ENCODE measurements at regions not wholly inside any gene's neighbourhood (a gene's known extent, or its start where the extent isn't known, plus 50 kb on each side); places are given as distances from the start of the nearest gene placed in this dataset.

DNA sequence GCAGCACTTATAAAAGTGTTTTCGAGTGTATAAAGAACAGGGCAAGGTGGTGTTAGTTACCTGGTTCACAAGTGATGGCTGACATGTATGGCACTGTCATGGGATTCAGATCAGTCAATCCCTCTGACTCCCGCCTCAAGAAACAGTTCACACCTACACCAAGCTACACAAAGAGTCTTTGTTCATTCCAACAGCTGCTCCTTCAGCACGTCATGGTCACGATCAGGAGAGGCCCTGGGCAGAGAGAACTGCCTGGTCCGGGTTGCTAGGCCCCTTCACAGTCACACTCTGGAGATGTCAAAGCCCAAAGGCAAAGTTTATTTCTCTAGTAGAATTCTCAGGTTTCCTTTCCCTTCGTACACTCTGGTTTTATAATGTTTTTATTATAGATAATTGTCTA, 426.7 kb downstream of the ZSWIM6 start:
- peaks cover 2 to 7% of the 10 kb centered on the region in 2 donors for H3K9me3 Mint-ChIP-seq
- TF ChIP-seq, protein P1, sequence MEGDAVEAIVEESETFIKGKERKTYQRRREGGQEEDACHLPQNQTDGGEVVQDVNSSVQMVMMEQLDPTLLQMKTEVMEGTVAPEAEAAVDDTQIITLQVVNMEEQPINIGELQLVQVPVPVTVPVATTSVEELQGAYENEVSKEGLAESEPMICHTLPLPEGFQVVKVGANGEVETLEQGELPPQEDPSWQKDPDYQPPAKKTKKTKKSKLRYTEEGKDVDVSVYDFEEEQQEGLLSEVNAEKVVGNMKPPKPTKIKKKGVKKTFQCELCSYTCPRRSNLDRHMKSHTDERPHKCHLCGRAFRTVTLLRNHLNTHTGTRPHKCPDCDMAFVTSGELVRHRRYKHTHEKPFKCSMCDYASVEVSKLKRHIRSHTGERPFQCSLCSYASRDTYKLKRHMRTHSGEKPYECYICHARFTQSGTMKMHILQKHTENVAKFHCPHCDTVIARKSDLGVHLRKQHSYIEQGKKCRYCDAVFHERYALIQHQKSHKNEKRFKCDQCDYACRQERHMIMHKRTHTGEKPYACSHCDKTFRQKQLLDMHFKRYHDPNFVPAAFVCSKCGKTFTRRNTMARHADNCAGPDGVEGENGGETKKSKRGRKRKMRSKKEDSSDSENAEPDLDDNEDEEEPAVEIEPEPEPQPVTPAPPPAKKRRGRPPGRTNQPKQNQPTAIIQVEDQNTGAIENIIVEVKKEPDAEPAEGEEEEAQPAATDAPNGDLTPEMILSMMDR (IDR thresholded peaks at IDR 0.05), result no peak
- no peaks in the 10 kb centered on the region for H3K27me3 Mint-ChIP-seq (ENCODE audit: low read depth in 2 of 2)
- H3K27ac ChIP-seq (ENCODE audit: low read length), result no peak overlapping the region
- H3K27ac Mint-ChIP-seq, result no peak overlapping the region
- H3K4me3 Mint-ChIP-seq, result no peak overlapping the region
- H3K4me3 ChIP-seq (ENCODE audit: low read length), result no peak overlapping the region
- no peaks in the 10 kb centered on the region for H3K36me3 ChIP-seq (ENCODE audit: control insufficient read depth, insufficient read depth, low read length)
- no peaks in the 10 kb centered on the region for H3K36me3 Mint-ChIP-seq
- DNase-seq (no peak), ATAC-seq (no peak)
- no peaks in the 10 kb centered on the region for H3K27me3 ChIP-seq (ENCODE audit: control insufficient read depth, insufficient read depth, low read length)
- no peaks in the 10 kb centered on the region for H3K9me3 ChIP-seq (ENCODE audit: control insufficient read depth, insufficient read depth, low read length)
- H3K4me1 ChIP-seq (ENCODE audit: control insufficient read depth, insufficient read depth, low read length), result no peaks in the 10 kb centered on the region
- no peaks in the 10 kb centered on the region for H3K4me1 Mint-ChIP-seq
- intact Hi-C loops (cut with micrococcal nuclease), result no loop called here
- 90% methylated on average over 5 of the region's 6 CpGs for WGBS (ENCODE audit: insufficient coverage)

DNA sequence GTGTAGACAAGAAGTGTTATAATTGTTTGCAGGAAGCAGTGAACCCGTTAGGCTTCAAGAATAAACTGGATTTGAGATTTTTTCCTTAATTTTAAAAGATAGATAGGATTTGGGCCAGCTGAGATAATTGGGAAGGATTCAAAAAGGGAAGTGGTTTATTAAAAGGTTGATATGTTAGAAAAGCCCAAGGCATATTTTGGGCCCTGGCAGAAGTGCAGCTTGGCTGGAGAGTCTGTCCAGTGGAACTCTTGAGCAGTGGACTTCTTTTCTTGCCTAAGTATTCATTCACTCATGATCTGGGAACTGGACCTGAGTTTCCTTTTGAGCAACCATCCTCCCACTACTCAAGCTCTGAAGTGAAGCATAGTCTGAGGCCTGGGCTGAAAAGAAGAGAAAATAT, 433.4 kb downstream of the ZSWIM6 start:
- DNase-seq (no peak), ATAC-seq (no peak)
- intact Hi-C loops (cut with micrococcal nuclease), result no loop called here
- Mint-ChIP-seq H3K36me3 (no peaks in the 10 kb centered on the region), H3K27ac (no peak overlapping the region), H3K27me3 (ENCODE audit: low read depth in 2 of 2) (no peaks in the 10 kb centered on the region), H3K4me1 (no peaks in the 10 kb centered on the region), H3K9me3 (peaks cover 3 to 4% of the 10 kb centered on the region in 2 donors), H3K4me3 (no peak overlapping the region)
- Histone ChIP-seq H3K9me3 (ENCODE audit: control insufficient read depth, insufficient read depth, low read length) (no peaks in the 10 kb centered on the region), H3K36me3 (ENCODE audit: control insufficient read depth, insufficient read depth, low read length) (no peaks in the 10 kb centered on the region), H3K27ac (ENCODE audit: low read length) (no peak overlapping the region), H3K4me1 (ENCODE audit: control insufficient read depth, insufficient read depth, low read length) (no peaks in the 10 kb centered on the region), H3K27me3 (ENCODE audit: control insufficient read depth, insufficient read depth, low read length) (no peaks in the 10 kb centered on the region), H3K4me3 (ENCODE audit: low read length) (no peak overlapping the region)
- TF ChIP-seq, protein P1 (IDR thresholded peaks at IDR 0.05), result no peak
- 76% methylated on average over 1 of the region's 1 CpG for WGBS (ENCODE audit: insufficient coverage)

DNA sequence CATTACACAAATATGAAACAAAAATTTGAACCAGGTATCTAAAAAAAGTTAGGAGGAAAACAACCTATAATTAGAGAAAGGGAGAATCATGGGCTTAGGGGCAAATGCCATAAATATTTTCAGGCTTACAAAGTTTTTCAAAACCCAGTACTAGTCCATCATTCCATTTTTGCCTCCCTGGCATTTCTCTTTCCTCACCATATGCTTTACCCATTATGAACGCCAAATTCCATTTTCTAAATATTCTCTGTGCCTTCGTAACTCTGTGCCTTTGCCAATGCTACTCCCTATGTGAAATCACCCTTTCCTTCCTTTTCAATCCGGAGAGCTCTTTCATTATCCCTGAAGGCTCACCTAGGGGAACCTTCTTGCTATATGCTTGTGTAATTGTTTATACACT, 434.1 kb downstream of the ZSWIM6 start:
- TF ChIP-seq, protein P1 (IDR thresholded peaks at IDR 0.05), result no peak
- no peaks in the 10 kb centered on the region for H3K27me3 Mint-ChIP-seq (ENCODE audit: low read depth in 2 of 2)
- H3K27me3 ChIP-seq (ENCODE audit: control insufficient read depth, insufficient read depth, low read length), result no peaks in the 10 kb centered on the region
- H3K9me3 Mint-ChIP-seq, result peaks cover 3 to 4% of the 10 kb centered on the region in 2 donors
- no peaks in the 10 kb centered on the region for H3K36me3 ChIP-seq (ENCODE audit: control insufficient read depth, insufficient read depth, low read length)
- no peak overlapping the region for H3K27ac Mint-ChIP-seq
- no peak for DNase-seq
- no peak for ATAC-seq
- H3K9me3 ChIP-seq (ENCODE audit: control insufficient read depth, insufficient read depth, low read length), result no peaks in the 10 kb centered on the region
- WGBS (ENCODE audit: insufficient coverage), result 81% methylated on average over 3 of the region's 3 CpGs
- no peak overlapping the region for H3K4me3 ChIP-seq (ENCODE audit: low read length)
- H3K27ac ChIP-seq (ENCODE audit: low read length), result no peak overlapping the region
- no peak overlapping the region for H3K4me3 Mint-ChIP-seq
- no peaks in the 10 kb centered on the region for H3K36me3 Mint-ChIP-seq
- no peaks in the 10 kb centered on the region for H3K4me1 Mint-ChIP-seq
- no peaks in the 10 kb centered on the region for H3K4me1 ChIP-seq (ENCODE audit: control insufficient read depth, insufficient read depth, low read length)
- intact Hi-C loops (cut with micrococcal nuclease), result no loop called here

DNA sequence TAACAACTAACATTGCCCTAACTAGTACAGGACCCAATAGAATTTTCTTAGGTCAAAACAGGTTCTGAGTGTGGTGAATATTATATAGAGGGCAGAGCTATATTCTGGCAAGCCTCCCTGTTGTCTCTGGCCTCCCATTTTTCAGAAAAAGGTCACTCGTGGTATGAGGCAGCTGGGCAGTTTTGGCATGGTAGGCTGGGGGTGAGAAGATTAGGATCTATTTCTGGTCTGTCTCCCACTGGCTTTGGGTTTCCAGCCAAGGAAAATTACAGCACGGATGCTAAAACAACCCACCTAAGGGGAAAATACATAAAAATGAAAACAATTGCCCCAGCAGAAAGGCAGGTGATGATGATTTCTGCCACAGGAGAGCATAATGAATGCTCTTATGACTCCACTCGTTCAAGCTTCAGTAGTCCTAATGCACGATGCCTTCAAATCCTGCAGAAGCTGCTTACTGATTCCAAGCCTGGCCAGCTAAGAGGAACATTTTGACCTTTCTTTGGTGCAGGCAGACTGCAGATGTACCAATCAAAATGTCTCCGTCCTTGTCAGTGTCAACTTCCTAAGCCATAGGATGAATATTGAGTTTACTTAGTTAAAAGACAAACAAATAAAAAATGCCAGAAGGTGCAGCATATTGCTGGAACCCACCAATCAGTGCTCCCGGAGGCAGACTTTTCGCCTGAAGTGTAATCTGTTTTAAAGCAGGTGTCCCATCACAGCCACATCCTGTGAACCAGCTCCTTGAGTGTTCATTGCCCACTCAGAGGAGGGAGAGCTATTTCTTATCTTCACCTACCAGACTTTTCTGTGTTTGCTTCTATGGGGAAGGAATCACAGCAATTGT, 435.4 kb downstream of the ZSWIM6 start:
- TF ChIP-seq, protein P1 (IDR thresholded peaks at IDR 0.05), result no peak
- intact Hi-C loops (cut with micrococcal nuclease), result no loop called here

More for the DNA sequence above, 435.4 kb downstream of the ZSWIM6 start:
- H3K27me3 ChIP-seq (ENCODE audit: control insufficient read depth, insufficient read depth, low read length), result no peaks in the 10 kb centered on the region
- DNase-seq (no peak), ATAC-seq (no peak)
- no peaks in the 10 kb centered on the region for H3K4me1 ChIP-seq (ENCODE audit: control insufficient read depth, insufficient read depth, low read length)
- H3K36me3 Mint-ChIP-seq, result no peaks in the 10 kb centered on the region
- H3K4me1 Mint-ChIP-seq, result no peaks in the 10 kb centered on the region
- no peaks in the 10 kb centered on the region for H3K36me3 ChIP-seq (ENCODE audit: control insufficient read depth, insufficient read depth, low read length)
- H3K9me3 Mint-ChIP-seq, result peaks cover 2 to 6% of the 10 kb centered on the region in 2 donors
- H3K27me3 Mint-ChIP-seq (ENCODE audit: low read depth in 2 of 2), result peaks cover 0 to 3% of the 10 kb centered on the region in 2 donors
- no peak overlapping the region for H3K4me3 Mint-ChIP-seq
- no peak overlapping the region for H3K27ac Mint-ChIP-seq
- no peak overlapping the region for H3K4me3 ChIP-seq (ENCODE audit: low read length)
- no peak overlapping the region for H3K27ac ChIP-seq (ENCODE audit: low read length)
- WGBS (ENCODE audit: insufficient coverage), result 78% methylated on average over 6 of the region's 7 CpGs
- H3K9me3 ChIP-seq (ENCODE audit: control insufficient read depth, insufficient read depth, low read length), result no peaks in the 10 kb centered on the region

Data from natural killer cell (primary cell).